GM12878 (cell line): ENCODE measurements at regions not wholly inside any gene's neighbourhood (a gene's known extent, or its start where the extent isn't known, plus 50 kb on each side); places are given as distances from the start of the nearest gene placed in this dataset.

Experiments
- CHD4 ChIP-seq: fragments of 200-600 bp; sonication (generic); IDR thresholded peaks from 2 replicates; pipeline ENCODE4 v1.6.1; 2016; ENCODE audit warnings: mild to moderate bottlenecking
- NFYA ChIP-seq: IDR thresholded peaks from 2 replicates; pipeline ENCODE4 v1.6.1; 2011; ENCODE audit warnings: low read depth, mild to moderate bottlenecking, low read length, improper control_type of control experiment, borderline replicate concordance
- POLR2A ChIP-seq: IDR thresholded peaks from 2 replicates; pipeline ENCODE4 v1.6.1; 2011; ENCODE audit warnings: low read depth, mild to moderate bottlenecking, low read length
- POLR2AphosphoS5 ChIP-seq: IDR thresholded peaks from 2 replicates; pipeline ENCODE4 v1.6.1; 2011; ENCODE audit warnings: mild to moderate bottlenecking, low read length, inconsistent platforms
- YY1 ChIP-seq: IDR thresholded peaks from 2 replicates; pipeline ENCODE4 v1.6.1; 2011; ENCODE audit warnings: low read depth, mild to moderate bottlenecking, low read length
- ZZZ3 ChIP-seq: IDR thresholded peaks from 2 replicates; pipeline ENCODE4 v1.6.1; 2011; ENCODE audit warnings: low read depth; ENCODE audit not compliant: control insufficient read depth, insufficient read length
- TF ChIP-seq, protein P1 (sequence below), 3 experiments: IDR thresholded peaks in 2 of 3; conservative IDR thresholded peaks in 1 of 3; 2 replicates each; pipeline ENCODE4 v1.5.1; 2011; ENCODE audit warnings: low read depth in 3 of 3, low read length in 3 of 3, mild to moderate bottlenecking in 3 of 3, control low read depth in 2 of 3, moderate library complexity in 2 of 3, inconsistent platforms in 1 of 3, mixed read lengths in 1 of 3; ENCODE audit not compliant: control insufficient read depth in 2 of 3, insufficient read depth in 1 of 3; ENCODE audit errors: extremely low read depth in 1 of 3
- TF ChIP-seq, protein P2 (sequence below): IDR thresholded peaks from 2 replicates; pipeline ENCODE4 v1.6.1; 2011; ENCODE audit warnings: mild to moderate bottlenecking, low read depth, low read length, moderate library complexity; ENCODE audit not compliant: insufficient replicate concordance

DNA sequence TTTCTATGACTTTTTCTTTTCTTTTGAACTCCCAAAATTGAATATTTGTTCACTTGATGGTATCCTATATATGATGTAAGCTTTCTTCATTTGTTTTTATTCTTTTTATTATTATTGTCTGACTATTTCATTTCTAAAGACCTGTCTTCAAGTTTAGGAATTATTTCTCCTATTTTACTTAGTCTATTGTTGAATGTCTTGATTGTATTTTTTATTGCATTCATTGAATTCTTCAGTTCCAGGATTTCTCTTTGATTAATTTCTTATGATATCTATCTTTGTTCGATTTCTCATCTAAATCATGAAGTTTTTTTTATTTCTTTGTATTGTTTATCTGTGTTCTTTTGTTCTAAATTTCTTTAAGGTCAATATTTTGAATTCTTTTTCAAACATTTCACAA is 238.8 kb downstream of the TTC6 start:
- no peak for TF ChIP-seq POLR2A
- TF ChIP-seq, protein P1, sequence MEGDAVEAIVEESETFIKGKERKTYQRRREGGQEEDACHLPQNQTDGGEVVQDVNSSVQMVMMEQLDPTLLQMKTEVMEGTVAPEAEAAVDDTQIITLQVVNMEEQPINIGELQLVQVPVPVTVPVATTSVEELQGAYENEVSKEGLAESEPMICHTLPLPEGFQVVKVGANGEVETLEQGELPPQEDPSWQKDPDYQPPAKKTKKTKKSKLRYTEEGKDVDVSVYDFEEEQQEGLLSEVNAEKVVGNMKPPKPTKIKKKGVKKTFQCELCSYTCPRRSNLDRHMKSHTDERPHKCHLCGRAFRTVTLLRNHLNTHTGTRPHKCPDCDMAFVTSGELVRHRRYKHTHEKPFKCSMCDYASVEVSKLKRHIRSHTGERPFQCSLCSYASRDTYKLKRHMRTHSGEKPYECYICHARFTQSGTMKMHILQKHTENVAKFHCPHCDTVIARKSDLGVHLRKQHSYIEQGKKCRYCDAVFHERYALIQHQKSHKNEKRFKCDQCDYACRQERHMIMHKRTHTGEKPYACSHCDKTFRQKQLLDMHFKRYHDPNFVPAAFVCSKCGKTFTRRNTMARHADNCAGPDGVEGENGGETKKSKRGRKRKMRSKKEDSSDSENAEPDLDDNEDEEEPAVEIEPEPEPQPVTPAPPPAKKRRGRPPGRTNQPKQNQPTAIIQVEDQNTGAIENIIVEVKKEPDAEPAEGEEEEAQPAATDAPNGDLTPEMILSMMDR (IDR thresholded peaks at IDR 0.05 in 2 of 3, conservative IDR thresholded peaks at IDR 0.05 in 1 of 3; ENCODE audit: control insufficient read depth in 2 of 3, extremely low read depth in 1 of 3, insufficient read depth in 1 of 3, low read depth in 3 of 3, low read length in 3 of 3), result no peak
- TF ChIP-seq CHD4, result no peak
- no peak for TF ChIP-seq NFYA
- TF ChIP-seq, protein P2, sequence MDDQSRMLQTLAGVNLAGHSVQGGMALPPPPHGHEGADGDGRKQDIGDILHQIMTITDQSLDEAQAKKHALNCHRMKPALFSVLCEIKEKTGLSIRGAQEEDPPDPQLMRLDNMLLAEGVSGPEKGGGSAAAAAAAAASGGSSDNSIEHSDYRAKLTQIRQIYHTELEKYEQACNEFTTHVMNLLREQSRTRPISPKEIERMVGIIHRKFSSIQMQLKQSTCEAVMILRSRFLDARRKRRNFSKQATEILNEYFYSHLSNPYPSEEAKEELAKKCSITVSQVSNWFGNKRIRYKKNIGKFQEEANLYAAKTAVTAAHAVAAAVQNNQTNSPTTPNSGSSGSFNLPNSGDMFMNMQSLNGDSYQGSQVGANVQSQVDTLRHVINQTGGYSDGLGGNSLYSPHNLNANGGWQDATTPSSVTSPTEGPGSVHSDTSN, result no peak
- TF ChIP-seq ZZZ3, result no peak
- no peak for TF ChIP-seq POLR2AphosphoS5
- TF ChIP-seq YY1, result no peak
